H1 (cell line): ENCODE measurements at regions not wholly inside any gene's neighbourhood (a gene's known extent, or its start where the extent isn't known, plus 50 kb on each side); places are given as distances from the start of the nearest gene placed in this dataset.

ENCODE experiments used
- CTCF ChIA-PET: fragments of 300-600 bp; sonication (Branson Sonifier 250); formaldehyde crosslinking; loops from one replicate; lab custom pipeline; 2021; ENCODE audit not compliant: partially characterized antibody; lab: Charles Lee
- POLR2A ChIA-PET: fragments of 300-600 bp; sonication (Branson Sonifier 250); formaldehyde crosslinking; loops from one replicate; lab custom pipeline; 2021; ENCODE audit warnings: inconsistent platforms; ENCODE audit not compliant: partially characterized antibody; lab: Charles Lee
- DNase-seq, 2 experiments: peaks; one replicate each; pipeline versions ENCODE4 v3.0.0 to v3.0.0-alpha.2; 2010 to 2022; ENCODE audit warnings: low spot score in 2 of 2, low read depth in 1 of 2, mixed read lengths in 1 of 2
- FAIRE-seq: peaks from 2 replicates; lab custom pipeline; 2011; peaks lifted over from hg19 to GRCh38; lab: Jason Lieb, UNC
- H2AFZ ChIP-seq: 2 replicates; pipeline ENCODE4 v1.8.1; 2012; ENCODE audit warnings: low read length, inconsistent platforms
- H2AK5ac ChIP-seq: 2 replicates; pipeline ENCODE4 v1.6.1; 2013; ENCODE audit warnings: low read depth, low read length
- H2BK120ac ChIP-seq: replicated peaks from 2 replicates; pipeline ENCODE3; 2013; ENCODE audit warnings: low read depth, low read length, inconsistent platforms
- H2BK12ac ChIP-seq: 2 replicates; pipeline ENCODE4 v1.6.1; 2013; ENCODE audit warnings: low read depth, low read length
- H2BK15ac ChIP-seq: 2 replicates; pipeline ENCODE4 v1.6.1; 2013; ENCODE audit warnings: low read length
- H2BK20ac ChIP-seq: 2 replicates; pipeline ENCODE4 v1.6.1; 2013; ENCODE audit warnings: low read length
- H2BK5ac ChIP-seq: 2 replicates; pipeline ENCODE4 v1.6.1; 2013; ENCODE audit warnings: low read depth, low read length
- H3K14ac ChIP-seq: 2 replicates; pipeline ENCODE4 v1.6.1; 2013; ENCODE audit warnings: inconsistent platforms; ENCODE audit not compliant: insufficient read length
- H3K18ac ChIP-seq: 2 replicates; pipeline ENCODE4 v1.6.1; 2013; ENCODE audit warnings: low read length; ENCODE audit errors: extremely low read depth
- H3K23ac ChIP-seq: 2 replicates; pipeline ENCODE4 v1.6.1; 2013; ENCODE audit warnings: inconsistent platforms; ENCODE audit not compliant: insufficient read length
- H3K23me2 ChIP-seq: 2 replicates; pipeline ENCODE4 v1.6.1; 2013; ENCODE audit warnings: low read depth, low read length
- H3K27ac ChIP-seq: 2 replicates; pipeline ENCODE4 v1.6.1; 2011; ENCODE audit warnings: low read depth, low read length, inconsistent platforms
- H3K27me3 ChIP-seq, 4 experiments: replicated peaks in 1 of 4; 1 replicate in 1 of 4; 2 replicates in 3 of 4; pipeline versions ENCODE4 v1.6.1 to v1.8.1; 2011 to 2013; ENCODE audit warnings: low read length in 3 of 4, mild to moderate bottlenecking in 3 of 4, inconsistent platforms in 2 of 4, mixed read lengths in 2 of 4, moderate library complexity in 1 of 4; ENCODE audit not compliant: control insufficient read depth in 3 of 4, insufficient read depth in 3 of 4; ENCODE audit errors: extremely low read depth in 1 of 4
- H3K36me3 ChIP-seq, 4 experiments: 2 replicates each; pipeline versions ENCODE4 v1.6.1 to v1.8.1; 2011 to 2013; ENCODE audit warnings: mild to moderate bottlenecking in 4 of 4, low read length in 3 of 4, moderate library complexity in 2 of 4, control low read depth in 1 of 4, inconsistent platforms in 1 of 4; ENCODE audit not compliant: insufficient read depth in 4 of 4, control insufficient read depth in 2 of 4
- H3K4ac ChIP-seq: replicated peaks from 2 replicates; pipeline ENCODE3; 2013; ENCODE audit warnings: low read length, low read depth, mixed read lengths, inconsistent platforms; ENCODE audit not compliant: insufficient read length
- H3K4me1 ChIP-seq, 4 experiments: replicated peaks in 1 of 4; 1 replicate in 1 of 4; 2 replicates in 3 of 4; pipeline versions ENCODE4 v1.6.1 to v1.8.1; 2011 to 2013; ENCODE audit warnings: low read length in 3 of 4, inconsistent platforms in 2 of 4, mixed read lengths in 1 of 4; ENCODE audit not compliant: insufficient read depth in 4 of 4, control insufficient read depth in 3 of 4
- H3K4me2 ChIP-seq, 2 experiments: 2 replicates each; pipeline versions ENCODE4 v1.6.1 to v1.8.1; 2011 to 2013; ENCODE audit warnings: low read depth in 2 of 2, low read length in 2 of 2, control low read depth in 1 of 2, inconsistent platforms in 1 of 2, mild to moderate bottlenecking in 1 of 2; ENCODE audit not compliant: insufficient read depth in 1 of 2
- H3K4me3 ChIP-seq, 4 experiments: fragments of 200-600, 300-600 bp in 1 of 4; sonication (generic), shearing (Covaris generic), sonication (Bioruptor Twin) in 1 of 4; 2 replicates each; pipeline versions ENCODE4 v1.5.1 to v1.8.1; 2011 to 2016; ENCODE audit warnings: low read length in 4 of 4, low read depth in 3 of 4, control low read depth in 2 of 4, inconsistent platforms in 2 of 4, mild to moderate bottlenecking in 2 of 4, mixed read lengths in 1 of 4, moderate library complexity in 1 of 4; ENCODE audit not compliant: insufficient read depth in 2 of 4; ENCODE audit errors: extremely low read depth in 1 of 4
- H3K56ac ChIP-seq: replicated peaks from 2 replicates; pipeline ENCODE3; 2013; ENCODE audit warnings: low read depth, mild to moderate bottlenecking, mixed read lengths, low read length, inconsistent platforms; ENCODE audit not compliant: insufficient read length
- H3K79me1 ChIP-seq: 2 replicates; pipeline ENCODE4 v1.6.1; 2013; ENCODE audit warnings: low read depth, low read length, control low read depth
- H3K79me2 ChIP-seq, 2 experiments: 2 replicates each; pipeline versions ENCODE4 v1.6.1 to v1.8.1; 2012 to 2013; ENCODE audit warnings: low read length in 2 of 2, mild to moderate bottlenecking in 2 of 2, inconsistent platforms in 1 of 2; ENCODE audit not compliant: insufficient read depth in 2 of 2, control insufficient read depth in 1 of 2
- H3K9ac ChIP-seq, 4 experiments: replicated peaks in 1 of 4; 1 replicate in 1 of 4; 2 replicates in 3 of 4; pipeline versions ENCODE4 v1.6.1 to v1.8.1; 2011 to 2013; ENCODE audit warnings: low read depth in 3 of 4, low read length in 3 of 4, control low read depth in 2 of 4, mild to moderate bottlenecking in 2 of 4, moderate library complexity in 2 of 4, inconsistent platforms in 1 of 4; ENCODE audit errors: extremely low read depth in 1 of 4
- H3K9me3 ChIP-seq, 2 experiments: 2 replicates each; pipeline versions ENCODE4 v1.6.1 to v1.8.1; 2012 to 2013; ENCODE audit warnings: mild to moderate bottlenecking in 2 of 2, moderate library complexity in 2 of 2, control low read depth in 1 of 2, inconsistent platforms in 1 of 2, low read depth in 1 of 2, low read length in 1 of 2, mixed read lengths in 1 of 2; ENCODE audit not compliant: insufficient read depth in 2 of 2
- H4K20me1 ChIP-seq, 2 experiments: replicated peaks in 1 of 2; 2 replicates each; pipeline versions ENCODE3 to v1.8.1; 2011 to 2013; ENCODE audit warnings: inconsistent platforms in 2 of 2, low read length in 2 of 2, mild to moderate bottlenecking in 1 of 2; ENCODE audit not compliant: insufficient read depth in 2 of 2, control insufficient read depth in 1 of 2
- H4K5ac ChIP-seq: 2 replicates; pipeline ENCODE4 v1.6.1; 2013; ENCODE audit warnings: low read length, low read depth, mixed read lengths, inconsistent platforms; ENCODE audit not compliant: insufficient read length
- H4K8ac ChIP-seq: 2 replicates; pipeline ENCODE4 v1.8.0; 2013; ENCODE audit warnings: mild to moderate bottlenecking, moderate library complexity, low read length, inconsistent platforms; ENCODE audit not compliant: insufficient read depth; ENCODE audit errors: extremely low read depth
- H4K91ac ChIP-seq: replicated peaks from 2 replicates; pipeline ENCODE3; 2013; ENCODE audit warnings: low read length, mixed read lengths, inconsistent platforms; ENCODE audit not compliant: insufficient read length
- CBX5 ChIP-seq: fragments of 300-800, 300-1000 bp; sonication (generic); IDR thresholded peaks from 2 replicates; pipeline ENCODE4 v1.7.1; 2016; ENCODE audit warnings: antibody characterized with exemption, low read length, low read depth
- GTF2F1 ChIP-seq: IDR thresholded peaks from 2 replicates; pipeline ENCODE4 v1.6.1; 2012; ENCODE audit warnings: low read depth, low read length, improper control_type of control experiment, borderline replicate concordance
- HDAC6 ChIP-seq: IDR thresholded peaks from one replicate; pipeline ENCODE4 v1.7.1; 2012; ENCODE audit warnings: low read depth, mild to moderate bottlenecking, inconsistent platforms, low read length, moderate library complexity
- SAP30 ChIP-seq: fragments of 300-600 bp; sonication (generic); IDR thresholded peaks from 2 replicates; pipeline ENCODE4 v1.7.1; 2012; ENCODE audit warnings: low read length, moderate library complexity, mild to moderate bottlenecking, inconsistent platforms; ENCODE audit not compliant: insufficient read depth, insufficient replicate concordance
- SIX5 ChIP-seq: IDR thresholded peaks from 2 replicates; pipeline ENCODE4 v1.6.1; 2011; ENCODE audit warnings: mild to moderate bottlenecking, low read depth, low read length
- SRF ChIP-seq: IDR thresholded peaks from 2 replicates; pipeline ENCODE4 v1.6.1; 2011; ENCODE audit warnings: mild to moderate bottlenecking, low read depth, low read length, moderate library complexity
- TCF12 ChIP-seq: IDR thresholded peaks from 2 replicates; pipeline ENCODE4 v1.6.1; 2011; ENCODE audit warnings: low read depth, mild to moderate bottlenecking, low read length
- WGBS, 2 experiments: shearing (Covaris generic) in 1 of 2; methylation state at CpG; one replicate each; pipeline versions ENCODE4 v1.1.6 to v1.1.7; 2013 to 2015; ENCODE audit warnings: low lambda C conversion rate in 2 of 2, mixed read lengths in 2 of 2, inconsistent platforms in 1 of 2, low coverage in 1 of 2, missing lambda C conversion rate in 1 of 2; ENCODE audit not compliant: insufficient replicate concordance in 2 of 2, insufficient coverage in 1 of 2, insufficient read length in 1 of 2; ENCODE audit errors: extremely low coverage in 1 of 2, missing lambda C conversion rate in 1 of 2; 5-methylcytosine and 5-hydroxymethylcytosine counted together
- TF ChIP-seq, protein P1 (sequence below): IDR thresholded peaks from 2 replicates; pipeline ENCODE4 v1.6.1; 2011; ENCODE audit warnings: low read length, improper control_type of control experiment
- TF ChIP-seq, protein P2 (sequence below): IDR thresholded peaks from 2 replicates; pipeline ENCODE4 v1.6.1; 2012; ENCODE audit warnings: inconsistent platforms

DNA sequence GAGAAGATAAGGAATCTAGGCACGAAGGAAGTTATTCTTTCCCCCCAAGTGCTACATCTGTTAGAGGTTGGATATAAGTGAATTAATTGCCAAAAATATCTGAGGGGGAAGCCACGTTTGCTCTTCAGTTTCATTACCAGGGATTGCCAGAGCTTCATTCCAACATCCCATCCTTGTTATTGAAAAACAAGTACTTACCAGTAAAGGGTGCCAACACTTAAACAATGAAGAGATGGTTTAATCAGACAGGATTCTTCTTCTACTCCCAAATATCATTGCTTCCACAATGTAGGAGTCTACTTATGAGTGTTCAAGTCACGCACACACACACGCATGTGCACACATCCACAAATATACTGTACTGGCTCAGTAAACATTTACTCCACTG lies 312.4 kb downstream of the RPAP3 start:
- Histone ChIP-seq H4K5ac (no peak overlapping the region), H2BK12ac (no peak overlapping the region), H4K91ac (no peak overlapping the region), H3K27me3 (no peaks in the 10 kb centered on the region), H3K23me2 (no peaks in the 10 kb centered on the region), H2BK120ac (no peak overlapping the region), H2AK5ac (no peak overlapping the region), H3K27ac (no peak overlapping the region), H3K4me2 (no peak overlapping the region), H3K14ac (no peak overlapping the region), H3K79me1 (no peaks in the 10 kb centered on the region), H3K9me3 (peaks cover 12% of the 10 kb centered on the region in 2 experiments), H2BK20ac (no peak overlapping the region), H3K56ac (no peak overlapping the region), H4K20me1 (no peaks in the 10 kb centered on the region), H3K9ac (no peak overlapping the region), H2BK15ac (no peak overlapping the region), H2BK5ac (no peak overlapping the region), H2AFZ (no peak overlapping the region), H4K8ac (no peak overlapping the region), H3K18ac (no peak overlapping the region), H3K4me3 (no peak overlapping the region), H3K23ac (no peak overlapping the region), H3K36me3 (no peaks in the 10 kb centered on the region), H3K4me1 (peaks cover 0 to 6% (median 0%) of the 10 kb centered on the region in 4 experiments; a peak in 1 of 7 replicates), H3K4ac (no peak overlapping the region), H3K79me2 (no peaks in the 10 kb centered on the region)
- ChIA-PET CTCF (interaction anchor here (0.8 kb wide), 1 partner anchor 361 kb away, joined by 3 read pairs; no protein-coding TSS in a partner anchor), POLR2A (no interaction called here)
- WGBS, 2 experiments, result 85% methylated on average over 4 of the region's 4 CpGs; no CpG with 5 or more reads in 1 of the 2 experiments
- TF ChIP-seq, protein P1, sequence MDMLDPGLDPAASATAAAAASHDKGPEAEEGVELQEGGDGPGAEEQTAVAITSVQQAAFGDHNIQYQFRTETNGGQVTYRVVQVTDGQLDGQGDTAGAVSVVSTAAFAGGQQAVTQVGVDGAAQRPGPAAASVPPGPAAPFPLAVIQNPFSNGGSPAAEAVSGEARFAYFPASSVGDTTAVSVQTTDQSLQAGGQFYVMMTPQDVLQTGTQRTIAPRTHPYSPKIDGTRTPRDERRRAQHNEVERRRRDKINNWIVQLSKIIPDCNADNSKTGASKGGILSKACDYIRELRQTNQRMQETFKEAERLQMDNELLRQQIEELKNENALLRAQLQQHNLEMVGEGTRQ, result no peak
- TF ChIP-seq CBX5, result no peak
- TF ChIP-seq, protein P2, sequence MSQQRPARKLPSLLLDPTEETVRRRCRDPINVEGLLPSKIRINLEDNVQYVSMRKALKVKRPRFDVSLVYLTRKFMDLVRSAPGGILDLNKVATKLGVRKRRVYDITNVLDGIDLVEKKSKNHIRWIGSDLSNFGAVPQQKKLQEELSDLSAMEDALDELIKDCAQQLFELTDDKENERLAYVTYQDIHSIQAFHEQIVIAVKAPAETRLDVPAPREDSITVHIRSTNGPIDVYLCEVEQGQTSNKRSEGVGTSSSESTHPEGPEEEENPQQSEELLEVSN, result no peak
- TF ChIP-seq SAP30, result no peak
- TF ChIP-seq SIX5, result no peak
- no peak for TF ChIP-seq TCF12
- TF ChIP-seq GTF2F1, result no peak
- no peak for TF ChIP-seq SRF
- TF ChIP-seq HDAC6, result no peak
- FAIRE-seq (no peak), DNase-seq (no peak)
